IMR-90 (cell line): ENCODE measurements at regions not wholly inside any gene's neighbourhood (a gene's known extent, or its start where the extent isn't known, plus 50 kb on each side); places are given as distances from the start of the nearest gene placed in this dataset.
A peak's percentile ranks its signal among the peaks of the same experiment; 100 is the strongest.

Experiments
- ATAC-seq: fragments of 200-7000 bp; cut with Tn5 transposase; 2 replicates; pipeline ENCODE4 v1.9.1; 2020; ENCODE audit warnings: low read depth, mild to moderate bottlenecking, moderate library complexity
- BruUV-seq: library from RNA; stranded (reverse); fragments of 400-500 nt; replicated peaks from 2 replicates; lab custom pipeline; 2021; lab: Mats Ljungman, UMichigan
- CTCF ChIA-PET: fragments of 300-600 bp; formaldehyde crosslinking; extraction: SDS; loops from one replicate; lab custom pipeline; 2021; ENCODE audit warnings: antibody characterized with exemption; lab: Yijun Ruan, JAX
- POLR2A ChIA-PET: fragments of 300-600 bp; sonication (Branson Sonifier 250); formaldehyde crosslinking; loops from one replicate; lab custom pipeline; 2022; ENCODE audit warnings: antibody characterized with exemption; ENCODE audit not compliant: unreplicated experiment; lab: Charles Lee
- DNase-seq: peaks from one replicate; pipeline ENCODE4 v3.0.0; 2013
- H2AFZ ChIP-seq: replicated peaks from 2 replicates; pipeline ENCODE3; 2013; ENCODE audit warnings: low read length, mild to moderate bottlenecking; ENCODE audit not compliant: poor library complexity
- H2AK5ac ChIP-seq: 2 replicates; pipeline ENCODE4 v1.6.1; 2013; ENCODE audit warnings: low read depth, low read length, inconsistent platforms
- H2AK9ac ChIP-seq: replicated peaks from 2 replicates; pipeline ENCODE3; 2013; ENCODE audit warnings: mild to moderate bottlenecking, low read depth, low read length, moderate library complexity; ENCODE audit not compliant: poor library complexity
- H2BK120ac ChIP-seq: 2 replicates; pipeline ENCODE4 v1.6.1; 2013; ENCODE audit warnings: low read depth, low read length, inconsistent platforms
- H2BK15ac ChIP-seq: 3 replicates; pipeline ENCODE4 v1.6.1; 2013; ENCODE audit warnings: low read depth, low read length, inconsistent platforms
- H2BK20ac ChIP-seq: 2 replicates; pipeline ENCODE4 v1.6.1; 2013; ENCODE audit warnings: low read depth, mild to moderate bottlenecking, inconsistent platforms, low read length, moderate library complexity
- H2BK5ac ChIP-seq: 2 replicates; pipeline ENCODE4 v1.6.1; 2013; ENCODE audit warnings: mild to moderate bottlenecking, low read depth, low read length, inconsistent platforms; ENCODE audit not compliant: poor library complexity, severe bottlenecking
- H3K14ac ChIP-seq: replicated peaks from 2 replicates; pipeline ENCODE4 v1.6.1; 2013; ENCODE audit warnings: low read depth, low read length, inconsistent platforms
- H3K18ac ChIP-seq: 2 replicates; pipeline ENCODE4 v1.6.1; 2013; ENCODE audit warnings: low read depth, low read length, control low read depth
- H3K23ac ChIP-seq: 2 replicates; pipeline ENCODE4 v1.6.1; 2013; ENCODE audit warnings: low read depth, low read length, inconsistent platforms
- H3K27ac ChIP-seq: 2 replicates; pipeline ENCODE4 v1.5.1; 2013; ENCODE audit warnings: mild to moderate bottlenecking, control low read depth, low read length; ENCODE audit not compliant: insufficient read depth
- H3K27me3 ChIP-seq: 2 replicates; pipeline ENCODE4 v1.6.1; 2013; ENCODE audit warnings: low read length; ENCODE audit not compliant: control insufficient read depth, insufficient read depth
- H3K36me3 ChIP-seq: 2 replicates; pipeline ENCODE4 v1.6.1; 2013; ENCODE audit warnings: low read length, mixed read lengths; ENCODE audit not compliant: control insufficient read depth, insufficient read depth
- H3K4ac ChIP-seq: 2 replicates; pipeline ENCODE4 v1.6.1; 2013; ENCODE audit warnings: low read depth, low read length, inconsistent platforms
- H3K4me1 ChIP-seq: 2 replicates; pipeline ENCODE4 v1.6.1; 2013; ENCODE audit warnings: low read length, mixed read lengths; ENCODE audit not compliant: control insufficient read depth, insufficient read depth
- H3K4me2 ChIP-seq: 2 replicates; pipeline ENCODE4 v1.6.1; 2013; ENCODE audit warnings: low read depth, mild to moderate bottlenecking, control low read depth, low read length, moderate library complexity
- H3K4me3 ChIP-seq: 2 replicates; pipeline ENCODE4 v1.5.1; 2013; ENCODE audit warnings: low read depth, mild to moderate bottlenecking, control low read depth, low read length, moderate library complexity; ENCODE audit not compliant: insufficient read depth
- H3K56ac ChIP-seq: 2 replicates; pipeline ENCODE4 v1.6.1; 2013; ENCODE audit warnings: low read length, inconsistent platforms; ENCODE audit not compliant: insufficient read depth; ENCODE audit errors: extremely low read depth
- H3K79me1 ChIP-seq, 2 experiments: 2 replicates each; pipeline ENCODE4 v1.6.1; 2013; ENCODE audit warnings: low read length in 2 of 2, inconsistent platforms in 1 of 2, low read depth in 1 of 2
- H3K9ac ChIP-seq: 2 replicates; pipeline ENCODE4 v1.6.1; 2013; ENCODE audit warnings: low read depth, low read length, control low read depth
- H3K9me1 ChIP-seq: 2 replicates; pipeline ENCODE4 v1.6.1; 2013; ENCODE audit warnings: low read length, inconsistent platforms; ENCODE audit not compliant: insufficient read depth
- H3K9me3 ChIP-seq: 2 replicates; pipeline ENCODE4 v1.6.1; 2013; ENCODE audit warnings: low read length; ENCODE audit not compliant: control insufficient read depth, insufficient read depth
- H4K20me1 ChIP-seq: 2 replicates; pipeline ENCODE4 v1.6.1; 2013; ENCODE audit warnings: low read length, inconsistent platforms; ENCODE audit not compliant: insufficient read depth
- H4K5ac ChIP-seq: 2 replicates; pipeline ENCODE4 v1.6.1; 2013; ENCODE audit warnings: mild to moderate bottlenecking, low read depth, low read length, control low read depth
- H4K8ac ChIP-seq, 2 experiments: 2 replicates each; pipeline ENCODE4 v1.6.1; 2013; ENCODE audit warnings: low read depth in 2 of 2, low read length in 2 of 2, control low read depth in 1 of 2, inconsistent platforms in 1 of 2
- H4K91ac ChIP-seq: 2 replicates; pipeline ENCODE4 v1.6.1; 2013; ENCODE audit warnings: low read depth, low read length, inconsistent platforms; ENCODE audit not compliant: insufficient read depth
- CEBPB ChIP-seq: IDR thresholded peaks from 2 replicates; pipeline ENCODE4 v1.6.1; 2012; ENCODE audit warnings: low read depth, low read length, improper control_type of control experiment
- FOS ChIP-seq: fragments of 150-350 bp; IDR thresholded peaks from 2 replicates; pipeline ENCODE4 v1.6.1; 2016; ENCODE audit warnings: low read depth, low read length
- MAFK ChIP-seq: IDR thresholded peaks from 2 replicates; pipeline ENCODE4 v1.6.1; 2012; ENCODE audit warnings: low read depth, low read length, improper control_type of control experiment
- NFE2L2 ChIP-seq: fragments of 150-350 bp; IDR thresholded peaks from 2 replicates; pipeline ENCODE4 v1.6.1; 2016; ENCODE audit warnings: low read depth, mild to moderate bottlenecking, low read length
- POLR2A ChIP-seq: IDR thresholded peaks from 2 replicates; pipeline ENCODE4 v1.6.1; 2012; ENCODE audit warnings: mild to moderate bottlenecking, low read depth, low read length
- RCOR1 ChIP-seq: IDR thresholded peaks from 2 replicates; pipeline ENCODE4 v1.6.1; 2012; ENCODE audit warnings: mild to moderate bottlenecking, low read length, improper control_type of control experiment; ENCODE audit not compliant: insufficient replicate concordance
- SMC3 ChIP-seq: fragments of 150-350 bp; IDR thresholded peaks from 2 replicates; pipeline ENCODE4 v1.6.1; 2016; ENCODE audit warnings: low read depth, mild to moderate bottlenecking, antibody characterized with exemption, low read length, moderate library complexity
- WGBS, 2 experiments: methylation state at CpG; one replicate each; pipeline versions ENCODE4 v1.1.5 to v1.1.7; 2013; ENCODE audit warnings: missing lambda C conversion rate in 2 of 2; ENCODE audit not compliant: insufficient read length in 1 of 2; ENCODE audit errors: extremely low coverage in 2 of 2; 5-methylcytosine and 5-hydroxymethylcytosine counted together
- dilution Hi-C: fragments of 300-500 bp; cut with HindIII; formaldehyde crosslinking; loops from one replicate; pipeline ENCODE4 v1.14.3; 2018; ENCODE audit warnings: low sequenced_read_pairs; ENCODE audit not compliant: unreplicated experiment
- in situ Hi-C: fragments of 300-500 bp; cut with MboI; formaldehyde crosslinking; loops from 3 replicates; pipeline ENCODE4 v1.14.3; 2019; ENCODE audit warnings: low sequenced_read_pairs, inconsistent platforms, mixed read lengths
- intact Hi-C: fragments of 100-400 bp; cut with micrococcal nuclease; formaldehyde crosslinking; loops from 2 replicates; pipeline ENCODE4 v1.10.0; 2022
- TF ChIP-seq, protein P1 (sequence below): conservative IDR thresholded peaks from 2 replicates; pipeline ENCODE4 v1.5.1; 2012; ENCODE audit warnings: mild to moderate bottlenecking, low read depth, low read length, improper control_type of control experiment
- TF ChIP-seq, protein P2 (sequence below): fragments of 150-350 bp; IDR thresholded peaks from 2 replicates; pipeline ENCODE4 v1.6.1; 2016; ENCODE audit warnings: low read depth, mild to moderate bottlenecking, low read length, moderate library complexity, borderline replicate concordance
- TF ChIP-seq, protein P3 (sequence below): fragments of 150-350 bp; IDR thresholded peaks from 2 replicates; pipeline ENCODE4 v1.6.1; 2017; ENCODE audit warnings: mild to moderate bottlenecking, antibody characterized with exemption, low read length, low read depth

DNA sequence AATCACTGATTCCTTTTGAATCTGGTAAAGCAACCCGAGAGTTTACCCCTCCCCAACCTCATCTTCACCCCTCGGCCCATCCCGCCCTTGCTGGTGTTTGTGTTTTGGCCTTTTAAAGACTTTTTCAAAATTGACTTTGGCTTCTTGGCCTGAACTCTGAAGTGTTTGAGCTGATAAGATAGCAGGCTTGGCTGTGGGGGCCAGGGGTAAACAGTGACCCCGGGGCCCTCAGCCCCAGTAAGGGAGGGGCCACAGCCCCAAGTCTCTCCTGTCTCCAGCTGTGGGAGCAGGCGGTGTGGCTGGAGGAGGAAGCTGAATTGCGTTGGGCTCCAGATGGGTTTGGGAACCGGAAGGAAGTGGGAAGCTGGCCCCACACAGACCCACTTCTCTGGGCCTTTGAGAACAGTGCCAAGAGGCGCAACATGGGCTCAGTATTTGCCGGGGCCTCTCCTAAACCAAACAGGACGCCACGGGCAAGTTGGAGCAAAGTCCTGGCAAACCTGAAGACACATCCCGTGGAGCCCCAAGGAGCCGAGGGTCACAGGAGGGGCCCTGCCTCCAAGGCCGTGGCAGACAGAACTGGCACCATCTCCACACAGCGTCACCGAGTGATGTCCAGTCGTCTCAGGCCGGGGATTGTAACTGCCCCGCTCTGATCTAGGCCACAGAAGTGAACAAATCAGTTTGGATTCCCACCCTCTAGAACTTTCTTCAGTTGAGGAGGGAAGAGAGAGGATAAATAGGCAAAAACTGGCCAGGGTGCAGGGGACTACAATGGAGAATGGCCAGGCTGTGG is 54.3 kb upstream of the PTPN1 start (continued):
- no peak for TF ChIP-seq RCOR1

DNA sequence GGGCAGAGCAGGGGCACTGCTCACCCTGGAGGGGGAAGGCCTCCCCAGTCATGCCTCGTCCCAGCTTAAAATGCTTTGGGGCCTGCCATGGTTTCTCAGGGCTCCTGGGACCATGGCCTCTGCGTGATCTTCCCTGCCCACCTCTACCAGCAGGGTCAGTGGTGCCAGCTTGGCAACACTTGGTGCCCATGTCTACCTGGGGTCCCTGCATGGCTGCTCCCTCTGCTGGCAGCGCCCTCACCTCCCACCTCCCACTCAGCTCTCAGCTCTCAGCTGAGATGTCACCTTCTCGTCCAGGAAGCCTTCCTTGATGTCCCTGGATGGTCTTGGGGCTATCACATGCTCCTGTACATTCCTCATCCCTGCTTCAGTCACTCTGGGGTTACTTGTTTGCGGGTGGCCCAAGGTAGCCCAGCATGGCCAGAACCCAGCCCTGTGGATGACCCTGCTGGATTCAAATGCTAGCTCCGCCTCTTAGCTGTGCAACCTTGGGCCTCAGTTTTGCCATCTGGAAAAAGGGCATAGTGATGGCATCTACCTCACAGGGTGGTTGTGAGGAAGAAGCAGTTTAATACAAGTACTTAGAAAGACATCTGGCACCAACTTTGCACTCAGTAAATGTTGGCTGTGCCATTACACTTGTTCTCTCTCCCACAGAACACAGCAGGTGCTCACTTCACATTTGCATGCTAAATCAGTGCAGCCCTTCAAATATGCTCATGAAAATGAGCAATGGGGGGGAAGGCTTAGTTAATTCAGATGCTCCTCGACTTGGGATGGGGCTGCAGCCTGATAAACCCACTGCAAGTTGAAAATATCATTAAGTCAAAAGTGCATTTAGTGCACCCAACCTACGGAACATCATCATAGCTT is 53.5 kb upstream of the PTPN1 start:
- H3K9me3 ChIP-seq, result no peaks in the 10 kb centered on the region
- POLR2A ChIA-PET, result no interaction called here
- peak overlapping the region; percentile 50 for H2AK9ac ChIP-seq
- H2BK5ac ChIP-seq, result no peak overlapping the region
- dilution Hi-C loops (no loop called here), in situ Hi-C loops (no loop called here), intact Hi-C loops (no loop called here)
- H3K9me1 ChIP-seq, result no peaks in the 10 kb centered on the region
- peaks cover 4% of the 10 kb centered on the region; the same call in 1 of the 2 replicates for H3K4me1 ChIP-seq
- H3K4ac ChIP-seq, result peak overlapping the region; percentile 15; the same call in 1 of the 2 replicates
- no peak overlapping the region for H3K56ac ChIP-seq
- no peaks in the 10 kb centered on the region for H3K36me3 ChIP-seq
- H4K8ac ChIP-seq, result no peak overlapping the region
- 0 out of 3 replicates have a peak overlapping the region, but pooled peaks have one; percentile 48 for H2BK15ac ChIP-seq
- H2AFZ ChIP-seq, result no peak overlapping the region
- no TSS peak for BruUV-seq
- H3K23ac ChIP-seq, result no peak overlapping the region
- no peak overlapping the region; the same call in 1 of the 2 replicates for H3K18ac ChIP-seq
- H3K9ac ChIP-seq, result no peak overlapping the region
- DNase-seq, result no peak
- peak overlapping the region; percentile 4; the same call in 1 of the 2 replicates for H3K14ac ChIP-seq
- H3K27me3 ChIP-seq, result no peaks in the 10 kb centered on the region
- H3K27ac ChIP-seq, result no peak overlapping the region
- CTCF ChIA-PET, result interaction anchor here (0.7 to 2.2 kb wide), 2 partner anchors 172 to 261 kb away, joined by 3 to 7 read pairs; no protein-coding TSS in a partner anchor
- H4K5ac ChIP-seq, result no peak overlapping the region
- no peak for ATAC-seq
- H3K4me3 ChIP-seq, result no peak overlapping the region
- H4K91ac ChIP-seq, result peak overlapping the region; percentile 32; the same call in 1 of the 2 replicates
- H2AK5ac ChIP-seq, result peak overlapping the region; percentile 20
- H2BK120ac ChIP-seq, result no peak overlapping the region
- H3K4me2 ChIP-seq, result no peak overlapping the region
- 100% methylated on average over 3 of the region's 8 CpGs; no CpG with 5 or more reads in 1 of the 2 experiments for WGBS, 2 experiments
- H2BK20ac ChIP-seq, result peak overlapping the region; percentile 52
- no peaks in the 10 kb centered on the region for H4K20me1 ChIP-seq
- no peaks in the 10 kb centered on the region; a peak in 1 of 4 replicates for H3K79me1 ChIP-seq
- TF ChIP-seq NFE2L2 (no peak), RCOR1 (no peak), FOS (no peak), MAFK (no peak), CEBPB (no peak), POLR2A (no peak), SMC3 (no peak)
- TF ChIP-seq, protein P1, sequence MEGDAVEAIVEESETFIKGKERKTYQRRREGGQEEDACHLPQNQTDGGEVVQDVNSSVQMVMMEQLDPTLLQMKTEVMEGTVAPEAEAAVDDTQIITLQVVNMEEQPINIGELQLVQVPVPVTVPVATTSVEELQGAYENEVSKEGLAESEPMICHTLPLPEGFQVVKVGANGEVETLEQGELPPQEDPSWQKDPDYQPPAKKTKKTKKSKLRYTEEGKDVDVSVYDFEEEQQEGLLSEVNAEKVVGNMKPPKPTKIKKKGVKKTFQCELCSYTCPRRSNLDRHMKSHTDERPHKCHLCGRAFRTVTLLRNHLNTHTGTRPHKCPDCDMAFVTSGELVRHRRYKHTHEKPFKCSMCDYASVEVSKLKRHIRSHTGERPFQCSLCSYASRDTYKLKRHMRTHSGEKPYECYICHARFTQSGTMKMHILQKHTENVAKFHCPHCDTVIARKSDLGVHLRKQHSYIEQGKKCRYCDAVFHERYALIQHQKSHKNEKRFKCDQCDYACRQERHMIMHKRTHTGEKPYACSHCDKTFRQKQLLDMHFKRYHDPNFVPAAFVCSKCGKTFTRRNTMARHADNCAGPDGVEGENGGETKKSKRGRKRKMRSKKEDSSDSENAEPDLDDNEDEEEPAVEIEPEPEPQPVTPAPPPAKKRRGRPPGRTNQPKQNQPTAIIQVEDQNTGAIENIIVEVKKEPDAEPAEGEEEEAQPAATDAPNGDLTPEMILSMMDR, result no peak
- TF ChIP-seq, protein P2, sequence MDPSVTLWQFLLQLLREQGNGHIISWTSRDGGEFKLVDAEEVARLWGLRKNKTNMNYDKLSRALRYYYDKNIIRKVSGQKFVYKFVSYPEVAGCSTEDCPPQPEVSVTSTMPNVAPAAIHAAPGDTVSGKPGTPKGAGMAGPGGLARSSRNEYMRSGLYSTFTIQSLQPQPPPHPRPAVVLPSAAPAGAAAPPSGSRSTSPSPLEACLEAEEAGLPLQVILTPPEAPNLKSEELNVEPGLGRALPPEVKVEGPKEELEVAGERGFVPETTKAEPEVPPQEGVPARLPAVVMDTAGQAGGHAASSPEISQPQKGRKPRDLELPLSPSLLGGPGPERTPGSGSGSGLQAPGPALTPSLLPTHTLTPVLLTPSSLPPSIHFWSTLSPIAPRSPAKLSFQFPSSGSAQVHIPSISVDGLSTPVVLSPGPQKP, result no peak
- TF ChIP-seq, protein P3, sequence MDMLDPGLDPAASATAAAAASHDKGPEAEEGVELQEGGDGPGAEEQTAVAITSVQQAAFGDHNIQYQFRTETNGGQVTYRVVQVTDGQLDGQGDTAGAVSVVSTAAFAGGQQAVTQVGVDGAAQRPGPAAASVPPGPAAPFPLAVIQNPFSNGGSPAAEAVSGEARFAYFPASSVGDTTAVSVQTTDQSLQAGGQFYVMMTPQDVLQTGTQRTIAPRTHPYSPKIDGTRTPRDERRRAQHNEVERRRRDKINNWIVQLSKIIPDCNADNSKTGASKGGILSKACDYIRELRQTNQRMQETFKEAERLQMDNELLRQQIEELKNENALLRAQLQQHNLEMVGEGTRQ, result no peak
